ENCODE measurements at regions not wholly inside any gene's neighbourhood (a gene's known extent, or its start where the extent isn't known, plus 50 kb on each side); places are given as distances from the start of the nearest gene placed in this dataset.

DNA sequence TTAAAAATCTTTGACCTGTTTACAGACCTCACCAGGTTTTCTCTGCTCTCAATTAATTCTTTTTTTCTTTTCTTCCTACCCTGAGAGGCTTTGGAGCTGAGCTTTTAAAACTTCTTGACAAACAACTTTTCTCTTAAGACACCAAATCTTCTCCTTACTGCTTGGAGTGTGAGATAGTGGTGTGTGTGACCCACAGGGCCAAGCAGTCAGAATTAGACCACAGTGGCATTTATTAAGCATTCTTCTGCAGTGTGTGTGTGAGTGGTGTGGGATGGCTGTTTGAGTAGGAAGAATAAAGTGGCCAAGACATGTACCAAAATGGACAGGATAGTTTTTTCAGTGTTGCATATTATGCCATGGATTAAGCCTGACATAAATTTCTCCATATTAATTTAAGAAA, 665.1 kb downstream of the RAPGEF2 start:
- POLR2A ChIA-PET, result no interaction called here
- no peak for DNase-seq (ENCODE audit: extremely low spot score)
- TF ChIP-seq, protein P1, sequence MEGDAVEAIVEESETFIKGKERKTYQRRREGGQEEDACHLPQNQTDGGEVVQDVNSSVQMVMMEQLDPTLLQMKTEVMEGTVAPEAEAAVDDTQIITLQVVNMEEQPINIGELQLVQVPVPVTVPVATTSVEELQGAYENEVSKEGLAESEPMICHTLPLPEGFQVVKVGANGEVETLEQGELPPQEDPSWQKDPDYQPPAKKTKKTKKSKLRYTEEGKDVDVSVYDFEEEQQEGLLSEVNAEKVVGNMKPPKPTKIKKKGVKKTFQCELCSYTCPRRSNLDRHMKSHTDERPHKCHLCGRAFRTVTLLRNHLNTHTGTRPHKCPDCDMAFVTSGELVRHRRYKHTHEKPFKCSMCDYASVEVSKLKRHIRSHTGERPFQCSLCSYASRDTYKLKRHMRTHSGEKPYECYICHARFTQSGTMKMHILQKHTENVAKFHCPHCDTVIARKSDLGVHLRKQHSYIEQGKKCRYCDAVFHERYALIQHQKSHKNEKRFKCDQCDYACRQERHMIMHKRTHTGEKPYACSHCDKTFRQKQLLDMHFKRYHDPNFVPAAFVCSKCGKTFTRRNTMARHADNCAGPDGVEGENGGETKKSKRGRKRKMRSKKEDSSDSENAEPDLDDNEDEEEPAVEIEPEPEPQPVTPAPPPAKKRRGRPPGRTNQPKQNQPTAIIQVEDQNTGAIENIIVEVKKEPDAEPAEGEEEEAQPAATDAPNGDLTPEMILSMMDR (IDR thresholded peaks at IDR 0.05; ENCODE audit: control extremely low read depth, extremely low read depth, low read depth, missing control alignments), result no peak
- CTCF ChIA-PET, result no interaction called here

DNA sequence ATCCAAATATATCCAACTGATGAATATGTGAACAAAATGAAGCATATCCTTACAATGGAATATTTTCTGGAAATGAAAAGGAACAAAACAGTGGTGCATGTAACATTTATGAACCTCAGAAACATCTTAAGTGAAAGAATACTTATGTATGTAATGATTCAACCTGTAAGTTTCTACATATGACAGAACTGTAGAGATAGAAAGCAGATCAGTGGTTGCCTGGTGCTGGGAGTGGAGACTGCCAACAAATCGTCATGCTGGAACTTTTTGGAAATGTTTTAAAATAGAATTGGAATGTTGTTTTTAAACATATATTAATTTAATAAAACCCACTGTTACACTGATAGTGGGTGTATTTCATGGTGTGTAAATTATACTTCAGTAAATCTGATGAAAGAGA, 667.5 kb downstream of the RAPGEF2 start:
- ChIA-PET POLR2A (no interaction called here), CTCF (interaction anchor here (1.0 kb wide), 1 partner anchor 16 kb away, joined by 3 read pairs; no protein-coding TSS in a partner anchor)
- TF ChIP-seq, protein P1 (IDR thresholded peaks at IDR 0.05; ENCODE audit: control extremely low read depth, extremely low read depth, low read depth, missing control alignments), result no peak
- DNase-seq (ENCODE audit: extremely low spot score), result no peak

DNA sequence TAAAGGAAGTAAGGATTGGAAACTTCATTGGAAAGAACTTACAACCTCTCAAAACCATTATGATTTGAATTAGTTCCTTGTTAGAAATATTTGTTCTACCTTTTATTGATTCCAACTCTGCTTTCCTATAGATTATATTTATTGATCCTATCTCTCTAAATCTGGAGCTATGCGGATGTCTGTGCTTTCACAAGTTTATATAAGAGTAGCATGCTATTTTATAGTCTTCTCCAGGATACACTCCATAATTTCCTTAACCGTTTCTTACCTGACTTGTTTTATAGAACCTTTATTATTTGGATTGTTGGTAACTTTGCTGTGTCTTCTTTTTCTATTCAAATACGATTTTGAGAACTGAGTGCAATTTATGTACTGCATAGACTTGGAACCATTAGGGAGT, 668.1 kb downstream of the RAPGEF2 start:
- POLR2A ChIA-PET, result no interaction called here
- CTCF ChIA-PET, result interaction anchor here (1.0 kb wide), 1 partner anchor 16 kb away, joined by 3 read pairs; no protein-coding TSS in a partner anchor
- no peak for DNase-seq (ENCODE audit: extremely low spot score)
- TF ChIP-seq, protein P1 (IDR thresholded peaks at IDR 0.05; ENCODE audit: control extremely low read depth, extremely low read depth, low read depth, missing control alignments), result no peak

DNA sequence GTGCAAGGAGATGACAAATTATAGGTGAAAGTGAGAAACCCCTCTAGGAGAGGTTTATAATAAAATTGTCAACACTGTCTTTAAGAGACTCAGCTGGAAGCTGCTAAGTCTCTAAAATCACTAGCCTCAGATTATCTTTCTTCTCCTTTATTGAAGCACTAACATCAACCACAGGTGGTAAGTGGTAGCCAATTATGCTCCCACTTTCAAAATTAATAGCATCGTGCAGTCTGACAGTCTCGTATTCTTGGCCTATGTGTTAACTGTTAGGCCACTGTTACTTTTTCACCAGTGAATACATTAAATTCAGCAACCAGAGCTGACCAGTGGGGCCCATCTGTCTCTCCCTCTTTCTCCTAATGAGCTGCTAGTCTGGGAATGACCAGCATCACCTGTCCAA, 674.1 kb downstream of the RAPGEF2 start:
- ChIA-PET POLR2A (no interaction called here), CTCF (interaction anchor here (2.6 kb wide), 1 partner anchor 12 kb away, joined by 11 read pairs; no protein-coding TSS in a partner anchor)
- TF ChIP-seq, protein P1 (IDR thresholded peaks at IDR 0.05; ENCODE audit: control extremely low read depth, extremely low read depth, low read depth, missing control alignments), result no peak
- DNase-seq (ENCODE audit: extremely low spot score), result no peak

DNA sequence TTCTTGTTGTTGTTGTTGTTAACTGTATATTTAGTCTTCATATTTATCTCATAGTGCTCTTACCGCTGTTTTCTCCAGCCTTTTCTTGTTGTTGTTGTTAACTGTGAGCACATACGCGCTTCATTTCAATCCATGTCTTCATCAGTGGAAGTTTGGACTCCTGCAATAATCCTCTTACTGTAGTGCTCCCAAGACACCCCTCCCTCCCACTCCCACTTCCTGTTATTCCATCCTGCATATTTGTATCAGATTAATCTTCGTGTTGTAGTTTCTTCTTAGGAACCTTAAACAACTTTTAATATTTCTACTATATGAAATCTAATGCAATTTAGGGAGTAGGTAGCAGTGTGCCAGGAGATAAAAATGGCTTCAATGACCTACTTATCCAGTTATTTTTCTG, 674.8 kb downstream of the RAPGEF2 start:
- DNase-seq (ENCODE audit: extremely low spot score), result no peak
- TF ChIP-seq, protein P1 (IDR thresholded peaks at IDR 0.05; ENCODE audit: control extremely low read depth, extremely low read depth, low read depth, missing control alignments), result no peak
- CTCF ChIA-PET, result interaction anchor here (2.6 kb wide), 1 partner anchor 13 kb away, joined by 11 read pairs; no protein-coding TSS in a partner anchor
- POLR2A ChIA-PET, result no interaction called here

DNA sequence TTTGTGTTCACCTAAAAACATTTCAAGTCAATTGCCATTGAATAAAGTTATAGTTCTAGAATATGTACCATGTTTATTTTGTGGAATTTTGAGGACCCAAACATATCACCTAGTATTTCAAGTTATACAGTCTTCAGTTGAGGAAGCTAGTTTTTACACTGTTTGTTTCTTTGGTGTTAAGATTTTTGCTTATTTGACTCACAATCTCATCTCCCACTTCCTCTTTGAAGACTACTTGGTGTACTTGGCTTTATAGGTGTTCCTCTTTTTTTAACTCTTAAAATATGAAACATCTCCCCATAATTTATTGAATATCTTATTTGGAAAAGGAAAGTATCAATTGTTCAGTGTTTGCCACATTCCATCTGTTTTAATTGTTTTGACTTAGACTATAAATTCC, 675.4 kb downstream of the RAPGEF2 start:
- DNase-seq (ENCODE audit: extremely low spot score), result peak; percentile 9
- TF ChIP-seq, protein P1 (IDR thresholded peaks at IDR 0.05; ENCODE audit: control extremely low read depth, extremely low read depth, low read depth, missing control alignments), result no peak
- POLR2A ChIA-PET, result no interaction called here
- CTCF ChIA-PET, result interaction anchor here (0.7 to 2.6 kb wide), 2 partner anchors 9 to 13 kb away, joined by 3 to 11 read pairs; no protein-coding TSS in a partner anchor
